ENCODE measurements at regions not wholly inside any gene's neighbourhood (a gene's known extent, or its start where the extent isn't known, plus 50 kb on each side); places are given as distances from the start of the nearest gene placed in this dataset.

DNA sequence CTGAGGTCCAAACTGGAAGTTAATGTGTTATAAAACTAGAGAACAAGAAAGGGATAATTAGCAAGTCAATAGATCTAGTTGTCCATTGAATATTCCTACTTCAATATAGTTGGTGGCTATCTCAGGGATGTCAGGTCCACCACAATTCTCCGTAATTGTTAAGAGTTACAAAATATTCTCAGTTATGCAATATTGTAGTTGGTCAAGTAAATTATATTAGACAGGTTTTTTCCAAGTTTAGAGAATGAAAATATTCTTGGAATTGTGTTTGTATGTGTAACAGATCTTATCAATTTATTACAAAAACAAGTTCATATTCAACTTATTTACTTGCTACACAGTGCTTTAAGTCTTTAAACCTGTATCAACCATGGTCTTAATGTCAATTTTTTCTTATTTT, 547.4 kb downstream of the SPRY1 start:
- H3K4me1 ChIP-seq (ENCODE audit: insufficient read depth, low read length) = no peaks in the 10 kb centered on the region
- H3K36me3 ChIP-seq (ENCODE audit: insufficient read depth, low read length) = no peaks in the 10 kb centered on the region
- H3K27ac ChIP-seq (ENCODE audit: low read depth, low read length) = no peak overlapping the region
- H3K27me3 ChIP-seq (ENCODE audit: control insufficient read depth in 1 of 2, insufficient read depth in 2 of 2, low read length in 2 of 2) = no peaks in the 10 kb centered on the region
- no peaks in the 10 kb centered on the region for H3K9me3 ChIP-seq (ENCODE audit: low read length)
- no peak overlapping the region for H3K4me3 ChIP-seq (ENCODE audit: low read depth in 1 of 2, low read length in 2 of 2)
- H3K9ac ChIP-seq (ENCODE audit: low read length) = no peak overlapping the region

DNA sequence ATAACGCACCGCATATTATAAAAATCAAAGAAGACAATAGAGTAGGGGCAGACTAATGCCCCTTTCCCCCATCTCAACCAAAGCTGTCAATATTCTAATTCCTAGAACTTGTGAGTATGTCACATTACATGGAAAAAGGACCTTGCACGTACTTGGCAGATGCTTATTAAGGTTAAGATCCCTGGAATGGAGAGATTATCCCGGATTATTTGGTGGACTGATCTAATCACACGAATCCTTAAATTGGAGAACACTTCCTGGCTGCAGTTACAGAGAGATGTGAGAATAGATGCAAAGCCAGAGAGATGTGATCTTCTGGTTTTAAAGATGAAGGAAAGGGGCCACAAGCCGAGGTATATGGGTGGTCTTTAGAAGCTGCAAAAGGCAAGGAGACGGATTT, 548.7 kb downstream of the SPRY1 start:
- no peak overlapping the region for H3K27ac ChIP-seq (ENCODE audit: low read depth, low read length)
- H3K9me3 ChIP-seq (ENCODE audit: low read length) = no peaks in the 10 kb centered on the region
- no peaks in the 10 kb centered on the region for H3K4me1 ChIP-seq (ENCODE audit: insufficient read depth, low read length)
- H3K36me3 ChIP-seq (ENCODE audit: insufficient read depth, low read length) = no peaks in the 10 kb centered on the region
- H3K9ac ChIP-seq (ENCODE audit: low read length) = no peak overlapping the region
- no peaks in the 10 kb centered on the region for H3K27me3 ChIP-seq (ENCODE audit: control insufficient read depth in 1 of 2, insufficient read depth in 2 of 2, low read length in 2 of 2)
- H3K4me3 ChIP-seq (ENCODE audit: low read depth in 1 of 2, low read length in 2 of 2) = no peak overlapping the region

DNA sequence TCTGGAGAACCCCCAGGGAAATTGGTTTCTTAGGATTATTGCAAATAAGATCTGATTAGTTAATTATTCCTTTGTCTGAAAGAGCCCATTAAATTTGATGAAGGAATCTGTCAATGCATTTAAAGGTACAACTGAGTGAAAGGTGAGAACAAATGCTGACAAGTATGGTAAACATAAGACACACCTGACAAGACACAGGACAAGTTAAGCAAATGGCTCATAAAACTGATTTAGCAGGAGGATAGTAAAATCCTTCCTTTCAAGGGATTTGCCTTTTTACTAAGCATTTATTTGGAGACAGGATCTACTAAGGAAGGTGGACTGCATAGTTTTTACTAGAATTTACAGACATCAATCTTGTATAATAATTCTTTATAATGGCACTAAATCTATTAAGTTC, 553.9 kb downstream of the SPRY1 start:
- no peak overlapping the region for H3K4me3 ChIP-seq (ENCODE audit: low read depth in 1 of 2, low read length in 2 of 2)
- no peaks in the 10 kb centered on the region for H3K36me3 ChIP-seq (ENCODE audit: insufficient read depth, low read length)
- no peaks in the 10 kb centered on the region for H3K9me3 ChIP-seq (ENCODE audit: low read length)
- H3K27ac ChIP-seq (ENCODE audit: low read depth, low read length) = no peak overlapping the region
- H3K9ac ChIP-seq (ENCODE audit: low read length) = no peak overlapping the region
- no peaks in the 10 kb centered on the region for H3K27me3 ChIP-seq (ENCODE audit: control insufficient read depth in 1 of 2, insufficient read depth in 2 of 2, low read length in 2 of 2)
- H3K4me1 ChIP-seq (ENCODE audit: insufficient read depth, low read length) = no peaks in the 10 kb centered on the region

DNA sequence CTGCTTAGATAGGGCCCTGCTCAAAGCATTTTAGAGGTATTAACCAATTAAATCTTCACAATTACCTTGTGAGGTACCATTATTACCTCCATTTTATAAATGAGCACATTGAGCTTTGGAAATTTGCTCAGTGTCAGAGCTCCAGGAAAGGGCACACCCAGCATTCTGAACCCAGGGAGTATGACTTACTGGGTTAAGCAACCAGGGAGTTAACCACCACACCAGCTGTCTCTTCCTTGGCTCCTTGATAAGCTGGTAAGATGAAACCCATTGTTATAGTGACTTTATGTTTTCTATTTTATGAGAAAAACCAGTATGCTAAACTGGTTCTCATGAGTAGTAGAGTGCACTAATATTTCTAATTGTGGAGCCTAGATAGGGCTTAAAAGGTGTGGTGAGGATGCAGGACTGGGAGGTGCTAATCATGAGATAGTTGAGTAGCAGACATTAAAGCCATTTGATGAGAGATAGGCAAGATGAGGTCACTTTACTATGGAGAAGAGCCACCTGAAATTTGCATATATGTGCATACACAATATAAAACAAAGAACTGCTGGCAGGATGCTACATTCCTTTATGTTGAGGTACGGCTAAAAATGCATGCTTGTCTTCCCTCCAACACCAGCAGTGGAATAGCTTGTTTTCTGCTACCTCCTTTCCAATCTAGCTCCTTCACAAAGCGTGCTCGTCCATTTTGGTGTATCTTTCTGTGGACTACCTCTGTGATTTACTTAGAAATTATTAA, 556.1 kb downstream of the SPRY1 start:
- no peak overlapping the region for H3K4me3 ChIP-seq (ENCODE audit: low read depth in 1 of 2, low read length in 2 of 2)
- no peak overlapping the region for H3K9ac ChIP-seq (ENCODE audit: low read length)
- H3K9me3 ChIP-seq (ENCODE audit: low read length) = no peaks in the 10 kb centered on the region
- no peak overlapping the region for H3K27ac ChIP-seq (ENCODE audit: low read depth, low read length)
- H3K36me3 ChIP-seq (ENCODE audit: insufficient read depth, low read length) = no peaks in the 10 kb centered on the region
- H3K27me3 ChIP-seq (ENCODE audit: control insufficient read depth in 1 of 2, insufficient read depth in 2 of 2, low read length in 2 of 2) = no peaks in the 10 kb centered on the region
- no peaks in the 10 kb centered on the region for H3K4me1 ChIP-seq (ENCODE audit: insufficient read depth, low read length)

DNA sequence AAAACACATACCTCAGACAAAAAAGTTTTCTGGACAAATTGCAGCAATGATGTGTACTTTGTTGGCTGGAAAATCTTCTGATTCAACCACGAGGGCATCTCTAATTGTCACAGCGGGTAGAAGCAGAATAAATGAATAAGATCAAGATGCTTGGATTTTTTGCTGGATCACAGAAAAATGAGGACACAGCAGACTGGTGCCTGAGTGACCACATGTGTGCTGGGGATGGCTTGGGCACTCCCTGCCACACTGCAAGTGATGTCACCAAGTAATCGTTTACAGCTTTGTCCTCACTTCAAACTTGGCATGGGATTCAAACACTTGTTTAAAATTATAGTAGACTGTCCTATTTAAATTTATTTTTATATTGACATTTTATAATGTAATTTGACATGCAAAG, 557.0 kb downstream of the SPRY1 start:
- no peak overlapping the region for H3K27ac ChIP-seq (ENCODE audit: low read depth, low read length)
- H3K9ac ChIP-seq (ENCODE audit: low read length) = no peak overlapping the region
- no peaks in the 10 kb centered on the region for H3K9me3 ChIP-seq (ENCODE audit: low read length)
- H3K4me3 ChIP-seq (ENCODE audit: low read depth in 1 of 2, low read length in 2 of 2) = no peak overlapping the region
- H3K27me3 ChIP-seq (ENCODE audit: control insufficient read depth in 1 of 2, insufficient read depth in 2 of 2, low read length in 2 of 2) = no peaks in the 10 kb centered on the region
- no peaks in the 10 kb centered on the region for H3K4me1 ChIP-seq (ENCODE audit: insufficient read depth, low read length)
- no peaks in the 10 kb centered on the region for H3K36me3 ChIP-seq (ENCODE audit: insufficient read depth, low read length)

DNA sequence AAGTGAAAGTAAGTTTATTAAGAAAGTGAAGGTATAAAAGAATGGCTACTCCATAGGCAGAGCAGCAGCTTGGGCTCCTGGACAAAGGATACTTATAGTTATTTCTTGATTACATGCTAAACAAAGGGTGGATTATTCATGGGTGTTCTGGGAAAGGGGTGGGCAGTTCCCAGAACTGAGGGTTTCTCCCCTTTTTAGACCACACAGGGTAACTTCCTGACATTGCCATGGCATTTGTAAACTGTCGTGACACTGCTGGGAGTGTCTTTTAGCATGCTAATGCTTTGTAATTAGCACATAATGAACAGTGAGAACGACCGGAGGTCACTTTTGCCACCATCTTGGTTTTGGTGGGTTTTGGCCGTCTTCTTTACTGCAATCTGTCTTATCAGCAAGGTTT, 557.6 kb downstream of the SPRY1 start:
- Histone ChIP-seq H3K9ac (ENCODE audit: low read length) (no peak overlapping the region), H3K36me3 (ENCODE audit: insufficient read depth, low read length) (no peaks in the 10 kb centered on the region), H3K27me3 (ENCODE audit: control insufficient read depth in 1 of 2, insufficient read depth in 2 of 2, low read length in 2 of 2) (no peaks in the 10 kb centered on the region), H3K27ac (ENCODE audit: low read depth, low read length) (no peak overlapping the region), H3K4me3 (ENCODE audit: low read depth in 1 of 2, low read length in 2 of 2) (no peak overlapping the region), H3K9me3 (ENCODE audit: low read length) (no peaks in the 10 kb centered on the region), H3K4me1 (ENCODE audit: insufficient read depth, low read length) (no peaks in the 10 kb centered on the region)

DNA sequence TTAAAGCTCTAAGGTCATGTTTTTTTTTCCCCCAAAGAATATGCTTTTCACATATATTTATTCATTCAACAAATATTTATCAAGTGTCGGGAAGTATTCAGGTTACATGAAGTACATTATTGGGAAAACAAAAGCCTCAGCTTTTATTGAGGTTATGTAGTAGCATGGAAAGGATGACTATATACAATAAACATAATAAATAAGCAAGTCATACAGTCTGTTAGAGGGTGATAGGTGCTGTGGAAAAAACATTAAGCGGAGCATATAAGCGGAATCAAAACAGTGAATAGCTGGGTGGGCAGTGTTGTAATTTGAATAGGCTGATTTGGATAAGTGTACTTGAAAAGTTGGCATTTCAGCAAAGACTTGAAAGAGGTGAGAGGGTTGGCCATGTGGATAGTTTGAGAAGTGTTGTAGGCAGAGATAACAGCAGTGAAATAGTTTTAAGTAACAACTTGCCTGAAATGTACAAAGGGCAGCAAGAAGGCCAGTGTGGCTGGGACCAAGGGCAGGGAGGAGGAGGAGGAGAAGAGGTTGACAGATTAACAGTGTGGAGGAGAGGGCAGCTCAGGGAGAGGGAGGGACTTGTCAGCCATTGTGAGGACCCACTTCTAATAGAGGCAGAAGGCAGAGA, 558.7 kb downstream of the SPRY1 start:
- H3K27me3 ChIP-seq (ENCODE audit: control insufficient read depth in 1 of 2, insufficient read depth in 2 of 2, low read length in 2 of 2) = no peaks in the 10 kb centered on the region
- H3K4me3 ChIP-seq (ENCODE audit: low read depth in 1 of 2, low read length in 2 of 2) = no peak overlapping the region
- H3K36me3 ChIP-seq (ENCODE audit: insufficient read depth, low read length) = no peaks in the 10 kb centered on the region
- H3K9me3 ChIP-seq (ENCODE audit: low read length) = no peaks in the 10 kb centered on the region
- no peak overlapping the region for H3K27ac ChIP-seq (ENCODE audit: low read depth, low read length)
- no peaks in the 10 kb centered on the region for H3K4me1 ChIP-seq (ENCODE audit: insufficient read depth, low read length)
- H3K9ac ChIP-seq (ENCODE audit: low read length) = no peak overlapping the region

- no peaks in the 10 kb centered on the region for H3K27me3 ChIP-seq (ENCODE audit: control insufficient read depth in 1 of 2, insufficient read depth in 2 of 2, low read length in 2 of 2)
These were observed 559.6 kb downstream of the SPRY1 start for GRCh38 chr4:123956204-123956603.

GRCh38 chr4:123966990-123967769, 570.6 kb downstream of the SPRY1 start:
- no peaks in the 10 kb centered on the region for H3K36me3 ChIP-seq (ENCODE audit: insufficient read depth, low read length)
- no peak overlapping the region for H3K4me3 ChIP-seq (ENCODE audit: low read depth in 1 of 2, low read length in 2 of 2)
- H3K27ac ChIP-seq (ENCODE audit: low read depth, low read length) = no peak overlapping the region
- no peak overlapping the region for H3K9ac ChIP-seq (ENCODE audit: low read length)
- no peaks in the 10 kb centered on the region for H3K27me3 ChIP-seq (ENCODE audit: control insufficient read depth in 1 of 2, insufficient read depth in 2 of 2, low read length in 2 of 2)
- H3K4me1 ChIP-seq (ENCODE audit: insufficient read depth, low read length) = no peaks in the 10 kb centered on the region
- no peaks in the 10 kb centered on the region for H3K9me3 ChIP-seq (ENCODE audit: low read length)

More at GRCh38 chr4:123956204-123956603, 559.6 kb downstream of the SPRY1 start:
- Histone ChIP-seq H3K27ac (ENCODE audit: low read depth, low read length) (no peak overlapping the region), H3K4me1 (ENCODE audit: insufficient read depth, low read length) (no peaks in the 10 kb centered on the region), H3K9ac (ENCODE audit: low read length) (no peak overlapping the region), H3K9me3 (ENCODE audit: low read length) (no peaks in the 10 kb centered on the region), H3K36me3 (ENCODE audit: insufficient read depth, low read length) (no peaks in the 10 kb centered on the region), H3K4me3 (ENCODE audit: low read depth in 1 of 2, low read length in 2 of 2) (no peak overlapping the region)

GRCh38 chr4:123972031-123972430, 575.4 kb downstream of the SPRY1 start:
- Histone ChIP-seq H3K36me3 (ENCODE audit: insufficient read depth, low read length) (no peaks in the 10 kb centered on the region), H3K9me3 (ENCODE audit: low read length) (no peaks in the 10 kb centered on the region), H3K4me3 (ENCODE audit: low read depth in 1 of 2, low read length in 2 of 2) (no peak overlapping the region), H3K27me3 (ENCODE audit: control insufficient read depth in 1 of 2, insufficient read depth in 2 of 2, low read length in 2 of 2) (no peaks in the 10 kb centered on the region), H3K27ac (ENCODE audit: low read depth, low read length) (no peak overlapping the region), H3K9ac (ENCODE audit: low read length) (no peak overlapping the region), H3K4me1 (ENCODE audit: insufficient read depth, low read length) (no peaks in the 10 kb centered on the region)

- Histone ChIP-seq H3K9me3 (ENCODE audit: low read length) (peaks cover 2% of the 10 kb centered on the region), H3K27me3 (ENCODE audit: control insufficient read depth in 1 of 2, insufficient read depth in 2 of 2, low read length in 2 of 2) (no peaks in the 10 kb centered on the region), H3K27ac (ENCODE audit: low read depth, low read length) (no peak overlapping the region), H3K9ac (ENCODE audit: low read length) (no peak overlapping the region), H3K36me3 (ENCODE audit: insufficient read depth, low read length) (no peaks in the 10 kb centered on the region), H3K4me1 (ENCODE audit: insufficient read depth, low read length) (no peaks in the 10 kb centered on the region), H3K4me3 (ENCODE audit: low read depth in 1 of 2, low read length in 2 of 2) (no peak overlapping the region)
These were observed 578.0 kb downstream of the SPRY1 start for GRCh38 chr4:123974386-123975149.

Measured in muscle layer of colon (tissue), 2 donors.